NCI-H460 (cell line): ENCODE measurements at regions not wholly inside any gene's neighbourhood (a gene's known extent, or its start where the extent isn't known, plus 50 kb on each side); places are given as distances from the start of the nearest gene placed in this dataset.

Experiments
- DNase-seq: peaks from one replicate; pipeline ENCODE4 v3.0.0-alpha.2; 2016; ENCODE audit warnings: low read depth; ENCODE audit errors: extremely low read depth

DNA sequence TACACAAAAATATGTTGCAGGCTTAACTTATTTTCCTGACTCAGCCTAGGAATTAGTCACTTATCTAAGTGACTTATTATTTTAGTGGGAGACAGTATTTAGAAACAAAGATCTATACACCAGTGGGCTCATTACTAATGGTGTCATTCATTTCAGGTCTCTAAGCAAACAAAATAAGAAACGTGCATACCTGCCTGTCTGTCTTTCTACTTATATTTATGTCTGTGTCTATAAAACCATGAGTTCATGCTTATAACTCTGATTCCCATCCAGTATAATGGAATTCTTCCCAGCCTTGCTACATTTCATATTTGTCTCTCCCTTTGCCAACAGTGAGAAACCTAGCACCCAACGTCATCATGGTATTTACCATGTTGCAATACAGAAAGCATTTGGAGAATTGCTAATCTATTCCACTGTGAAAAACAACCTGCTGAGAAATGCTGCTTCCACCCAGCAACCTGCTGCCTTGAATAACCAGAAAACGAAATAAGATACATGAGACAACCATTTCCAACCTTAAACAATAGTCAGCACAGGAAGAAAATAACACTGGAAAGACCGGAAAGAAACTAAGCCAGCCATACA lies 501.0 kb downstream of the GLRX3 start:
- DNase-seq, result no peak

DNA sequence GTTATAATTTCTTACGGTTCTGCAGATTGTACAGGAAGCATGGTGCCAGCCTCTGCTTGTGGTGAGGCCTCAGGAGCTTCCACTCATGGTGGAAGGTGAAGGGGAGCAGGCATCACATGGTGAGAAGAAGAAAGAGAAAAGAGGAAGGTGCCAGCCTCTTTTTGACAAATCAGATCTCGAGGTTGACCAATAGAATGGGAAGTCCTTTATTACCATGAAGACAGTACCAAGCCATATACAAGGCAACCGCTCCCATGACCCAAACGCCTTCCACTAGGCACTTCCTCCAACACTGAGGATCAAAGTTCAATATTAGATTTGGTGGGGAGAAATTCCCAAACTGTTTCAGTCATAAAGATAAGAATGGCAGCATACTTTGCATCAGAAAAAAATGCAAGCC lies 502.8 kb downstream of the GLRX3 start:
- no peak for DNase-seq

DNA sequence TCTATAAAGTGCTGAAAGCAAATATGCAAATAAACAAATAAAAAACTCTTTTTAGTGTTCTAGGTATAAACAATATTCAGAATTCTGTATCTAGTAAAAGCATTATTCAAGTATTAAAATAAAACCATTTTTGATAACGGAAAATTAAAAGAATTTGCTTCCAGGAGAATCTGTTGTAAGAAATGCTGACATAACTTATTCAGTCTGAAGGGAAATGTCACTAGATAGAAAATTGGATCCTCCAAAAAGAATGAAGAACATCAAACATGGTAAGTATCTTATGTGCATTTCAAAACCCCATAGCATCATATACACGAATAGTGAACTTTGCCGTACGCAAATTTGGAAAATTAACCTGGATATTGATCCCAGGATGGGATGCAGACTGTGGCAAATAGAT lies 506.7 kb downstream of the GLRX3 start:
- DNase-seq, result no peak

DNA sequence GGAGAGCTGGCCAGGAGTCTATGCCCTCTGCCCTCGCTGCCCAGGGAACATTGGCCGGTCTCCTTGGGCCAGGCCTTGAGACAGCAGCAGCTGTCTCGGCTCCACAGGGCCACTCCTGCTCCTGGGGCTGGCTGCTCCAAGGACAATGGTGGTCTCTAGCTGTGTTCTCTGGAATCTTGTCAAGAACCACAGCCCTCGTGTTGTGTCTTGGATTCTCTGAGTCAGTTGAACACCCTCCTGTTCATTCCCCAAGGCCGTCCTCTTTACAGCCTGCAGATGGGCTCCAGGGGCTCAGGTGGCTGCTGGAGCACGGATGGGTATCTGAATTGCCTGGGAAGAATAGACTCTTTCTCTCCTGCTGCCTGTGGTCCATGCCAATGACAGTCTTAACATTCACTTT lies 511.1 kb downstream of the GLRX3 start:
- DNase-seq, result no peak

DNA sequence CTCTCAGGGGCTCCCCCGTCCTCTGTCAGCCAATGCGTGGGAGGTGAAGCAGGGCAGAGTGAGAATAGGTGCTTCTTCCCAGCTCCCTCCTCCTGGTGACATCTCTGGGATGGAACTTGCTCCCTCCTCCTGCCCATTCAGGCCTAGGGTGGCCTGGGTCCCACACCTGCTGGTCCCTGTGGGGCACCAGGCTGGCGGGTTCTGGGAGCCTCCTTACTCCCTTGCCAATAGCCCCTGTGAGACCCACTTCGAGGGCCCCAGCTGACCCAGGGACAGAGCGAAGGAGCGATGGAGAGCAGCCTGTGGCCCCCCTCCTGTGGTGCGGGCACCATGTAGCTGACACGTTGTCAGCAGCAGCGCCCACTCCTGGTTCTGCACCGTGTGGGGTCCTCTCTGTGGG lies 512.6 kb downstream of the GLRX3 start:
- DNase-seq, result no peak

DNA sequence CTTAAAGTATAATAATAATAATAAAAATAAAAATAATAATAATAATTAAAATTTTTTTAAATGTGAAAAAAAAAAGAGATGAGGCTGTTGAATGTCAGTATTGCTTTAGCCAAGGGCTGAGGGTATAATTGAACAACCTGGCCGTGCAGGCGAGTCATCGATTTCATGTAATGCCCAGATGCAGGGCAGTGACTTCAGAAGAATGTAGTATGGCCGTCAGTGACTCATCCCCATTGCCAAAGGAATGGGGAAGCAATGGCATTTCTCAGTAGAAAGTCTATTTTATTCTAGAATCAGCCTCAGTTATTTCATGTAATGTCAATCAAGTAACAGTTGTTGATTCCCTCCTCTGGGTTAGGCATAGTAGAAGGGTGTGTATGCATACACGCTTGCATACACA lies 516.4 kb downstream of the GLRX3 start:
- DNase-seq, result no peak

DNA sequence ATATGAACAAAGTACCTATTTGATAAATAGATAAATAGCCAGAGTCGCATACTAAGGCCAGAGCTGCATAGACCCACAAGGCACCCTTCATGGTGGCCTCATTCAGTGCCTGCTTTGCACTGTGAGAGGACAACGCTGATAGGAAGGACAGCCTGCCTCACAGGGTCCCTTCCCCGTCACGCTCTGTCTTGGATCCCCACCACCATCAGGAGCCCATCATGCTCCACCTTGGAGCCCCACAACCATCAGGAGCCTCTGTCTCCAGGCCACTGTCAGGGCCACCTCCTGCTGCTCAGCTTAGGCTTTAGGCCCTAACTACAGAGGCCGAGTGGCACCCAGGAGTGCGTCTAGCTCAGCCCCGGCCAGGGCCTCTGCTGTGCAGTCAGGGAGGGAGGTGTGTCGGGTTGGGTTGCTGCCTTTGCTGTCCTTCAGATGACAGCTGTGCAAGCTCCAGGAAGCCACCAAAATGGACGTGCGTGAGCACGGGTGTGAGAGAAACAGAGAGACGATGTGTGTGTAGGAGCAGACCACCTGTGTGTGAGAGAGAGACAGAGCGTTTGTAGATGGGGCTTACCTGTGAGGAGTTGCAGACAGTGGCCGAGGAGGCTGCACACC lies 516.9 kb downstream of the GLRX3 start:
- DNase-seq, result no peak

DNA sequence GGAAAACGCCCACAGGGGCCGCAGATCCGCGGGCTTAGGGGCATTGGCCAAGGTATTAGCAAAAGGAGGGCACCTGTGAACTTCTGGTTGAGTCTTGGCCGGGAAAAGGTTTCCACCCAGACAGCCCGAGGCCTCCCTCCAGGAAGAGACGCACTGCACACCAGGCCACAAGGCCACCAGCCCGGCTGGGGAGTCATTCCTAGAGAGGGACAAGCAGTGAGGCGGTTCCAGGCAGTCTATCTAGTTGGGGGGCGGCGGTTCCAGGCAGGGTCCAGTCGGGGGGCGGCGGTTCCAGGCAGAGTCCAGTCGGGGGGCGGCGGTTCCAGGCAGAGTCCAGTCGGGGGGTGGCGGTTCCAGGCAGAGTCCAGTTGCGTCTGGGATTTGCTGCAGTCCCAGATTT lies 518.5 kb downstream of the GLRX3 start:
- DNase-seq, result no peak

DNA sequence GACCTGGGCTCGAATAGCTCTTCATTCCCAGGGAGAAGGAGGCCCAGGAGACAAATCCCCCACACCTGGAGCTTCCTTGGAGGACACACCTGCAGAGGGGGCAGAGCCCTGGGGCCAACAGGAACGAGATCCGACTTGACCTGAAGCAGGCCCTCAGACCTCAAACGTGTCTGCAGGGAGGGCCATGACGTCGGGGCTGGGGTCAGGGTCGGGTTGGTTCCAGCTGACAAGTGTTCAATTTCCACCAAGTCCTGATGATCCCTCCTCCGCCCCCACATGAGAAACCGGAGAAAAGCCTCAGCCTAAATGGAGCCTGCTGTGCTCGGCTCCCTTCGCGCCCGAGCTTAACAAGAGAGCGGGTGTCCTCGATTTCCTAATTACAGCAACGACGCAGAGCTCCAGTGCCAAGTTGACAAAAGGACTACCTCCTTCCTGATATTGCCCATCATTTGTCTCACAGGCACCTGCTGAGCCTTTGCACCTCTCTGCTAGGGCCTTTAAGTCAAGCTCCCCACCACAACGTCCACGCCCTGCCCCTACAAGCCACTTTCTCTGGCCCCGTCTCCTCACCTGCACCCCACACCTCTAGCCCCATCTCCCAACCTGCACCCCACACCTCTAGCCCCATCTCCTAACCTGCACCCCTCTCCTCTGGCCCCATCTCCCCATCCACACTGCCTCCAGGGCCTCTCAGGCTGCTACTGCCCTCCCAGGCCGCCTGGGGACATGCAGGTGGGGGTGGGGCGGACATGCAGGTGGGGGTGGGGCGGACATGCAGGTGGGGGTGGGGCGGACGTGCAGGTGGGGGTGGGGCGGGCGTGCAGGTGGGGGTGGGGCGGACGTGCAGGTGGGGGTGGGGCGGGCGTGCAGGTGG lies 519.4 kb downstream of the GLRX3 start:
- no peak for DNase-seq

DNA sequence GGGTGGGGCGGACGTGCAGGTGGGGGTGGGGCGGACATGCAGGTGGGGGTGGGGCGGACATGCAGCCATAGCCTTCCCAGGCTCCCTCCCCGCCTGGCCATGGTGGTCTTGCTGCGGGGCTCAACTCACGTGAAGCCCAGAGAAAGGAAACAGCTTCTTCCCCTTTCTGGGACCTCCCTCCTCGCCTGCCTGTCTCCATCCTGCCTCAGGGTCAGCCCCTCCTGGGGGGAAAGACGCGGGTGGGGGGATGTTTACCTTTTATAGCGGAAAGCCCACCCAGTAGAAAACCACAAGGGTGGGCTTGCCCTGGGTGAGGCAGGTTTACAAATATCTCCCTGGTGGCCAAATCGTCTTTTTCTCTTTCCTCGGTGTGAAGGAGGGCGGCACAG lies 520.0 kb downstream of the GLRX3 start:
- no peak for DNase-seq

DNA sequence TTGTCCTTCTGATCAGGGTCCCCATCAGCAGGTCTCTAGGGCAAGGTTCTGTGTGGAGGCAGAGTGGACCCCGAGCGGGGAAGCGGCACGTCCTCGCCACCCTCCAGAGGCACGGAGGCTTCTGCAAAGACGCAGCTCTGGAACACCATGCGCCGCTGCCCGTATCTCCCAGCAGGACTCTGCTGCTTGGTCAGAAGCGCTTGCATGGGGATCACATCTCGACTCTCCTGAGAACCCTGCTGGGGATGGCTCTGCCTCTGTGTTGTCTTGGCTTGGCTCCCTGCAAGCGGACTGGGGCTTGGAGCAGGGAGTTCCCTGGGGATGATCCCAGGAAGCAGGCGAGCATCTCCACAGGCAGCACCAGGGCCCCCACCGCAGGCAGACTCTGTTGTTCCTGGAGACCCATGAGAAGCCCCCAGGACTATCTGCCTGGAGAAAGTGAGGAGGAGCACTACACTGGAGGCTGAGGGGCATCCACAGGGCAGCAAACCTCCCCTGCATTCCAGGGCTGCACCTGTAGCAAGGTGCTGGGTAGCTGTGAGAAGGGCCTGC lies 520.5 kb downstream of the GLRX3 start:
- no peak for DNase-seq

DNA sequence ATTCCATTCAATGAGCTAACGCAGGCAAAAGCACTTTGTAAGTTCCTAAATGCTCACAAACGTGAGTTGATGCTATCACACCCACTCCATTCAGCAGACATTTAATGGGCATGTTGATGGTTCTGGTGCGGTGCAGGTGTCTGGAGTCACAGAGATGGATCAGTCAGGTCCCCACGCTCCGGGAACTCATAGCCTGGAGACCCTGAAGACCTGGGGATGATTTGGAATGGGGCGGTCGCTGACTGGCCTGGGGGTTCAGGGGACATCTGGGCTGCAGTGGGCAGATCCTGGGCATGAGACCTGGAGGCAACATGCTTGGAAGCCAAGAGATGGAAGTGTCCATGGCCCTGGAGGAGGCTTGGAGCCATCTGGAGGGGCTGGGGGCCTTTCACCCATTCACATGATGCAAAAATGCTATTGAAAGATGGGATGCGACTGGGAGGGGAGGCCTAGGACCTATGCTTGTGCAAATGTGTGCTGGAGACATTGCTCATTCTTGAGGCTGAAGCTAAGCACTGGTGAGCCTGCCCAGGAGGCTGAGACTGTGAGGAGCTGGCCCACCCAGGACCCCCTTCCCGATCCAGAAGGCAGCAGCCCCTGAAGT lies 522.6 kb downstream of the GLRX3 start:
- no peak for DNase-seq

DNA sequence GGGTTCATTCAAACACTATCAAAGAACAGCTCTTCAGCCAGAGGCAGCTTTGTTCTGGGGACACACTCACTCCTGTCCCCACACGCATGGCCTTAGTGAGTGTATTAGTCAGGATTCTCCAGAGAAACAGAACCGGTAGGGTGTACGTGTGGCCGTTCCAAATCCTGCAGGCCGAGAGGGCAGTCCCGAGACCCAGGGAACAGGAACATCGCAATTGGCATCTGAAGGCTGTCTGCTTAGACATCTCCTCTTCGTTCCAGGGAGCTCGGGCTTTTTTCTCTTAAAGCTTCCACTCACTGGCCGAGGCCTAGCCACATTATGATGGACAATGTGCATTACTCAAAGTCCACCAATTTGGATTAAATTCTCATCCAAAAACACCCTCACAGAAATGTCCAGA lies 523.3 kb downstream of the GLRX3 start:
- no peak for DNase-seq

DNA sequence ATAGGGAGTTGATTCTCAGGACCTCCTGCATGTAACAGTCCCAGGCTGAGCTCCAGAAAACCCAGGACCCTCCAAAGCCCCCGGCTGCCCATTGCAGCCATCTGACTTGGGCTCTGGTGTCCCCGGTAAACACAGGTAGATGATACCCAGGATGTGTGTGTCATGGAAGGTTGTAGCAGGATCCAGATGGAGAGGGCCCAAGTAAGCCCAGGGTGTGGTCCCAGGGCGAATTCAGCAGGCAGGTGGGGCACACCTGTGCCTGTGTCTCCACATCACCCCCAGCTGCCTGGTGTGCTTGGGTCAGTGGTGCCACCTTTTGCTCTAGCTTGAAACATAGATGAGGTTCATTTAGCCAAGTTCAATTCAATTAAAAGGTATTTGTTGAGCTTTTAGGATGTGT lies 524.1 kb downstream of the GLRX3 start:
- DNase-seq, result no peak

DNA sequence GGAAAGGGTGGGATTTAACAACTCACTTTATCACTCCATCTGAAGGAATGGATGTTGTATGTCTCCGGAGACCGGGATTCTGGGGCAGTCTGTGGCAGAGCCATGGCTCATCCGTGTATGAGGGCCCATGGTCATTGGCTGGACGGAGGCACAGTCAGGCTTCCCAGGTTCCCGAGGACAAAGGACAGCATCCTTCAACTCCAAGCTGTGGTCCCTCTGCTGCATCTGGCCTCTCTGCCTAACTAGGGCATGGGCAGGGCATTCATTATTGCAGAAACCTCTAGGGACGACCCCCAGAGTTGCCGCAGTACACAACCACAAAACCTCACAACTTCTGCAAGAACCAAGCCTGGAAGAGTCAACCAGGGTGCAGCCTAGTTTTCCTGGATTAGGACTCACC lies 525.2 kb downstream of the GLRX3 start:
- no peak for DNase-seq

DNA sequence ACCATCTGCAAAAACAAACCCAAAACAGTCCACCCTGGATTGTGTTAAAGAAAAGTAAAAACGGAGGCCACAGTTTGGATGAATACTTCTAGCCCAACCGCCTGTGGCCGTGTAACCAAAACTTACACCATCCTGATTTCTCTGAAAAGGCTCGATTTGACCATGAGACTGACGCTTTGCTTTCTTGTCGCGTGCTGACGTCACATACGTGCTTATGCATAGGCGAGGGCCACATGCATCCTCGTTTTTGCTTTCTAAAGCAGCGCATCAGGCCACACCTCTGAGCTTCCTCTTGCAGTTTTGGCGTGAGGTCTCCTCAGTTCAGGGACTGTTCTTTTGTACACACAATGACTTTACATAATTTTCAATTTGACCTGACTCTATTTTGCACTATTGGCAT lies 526.6 kb downstream of the GLRX3 start:
- no peak for DNase-seq

DNA sequence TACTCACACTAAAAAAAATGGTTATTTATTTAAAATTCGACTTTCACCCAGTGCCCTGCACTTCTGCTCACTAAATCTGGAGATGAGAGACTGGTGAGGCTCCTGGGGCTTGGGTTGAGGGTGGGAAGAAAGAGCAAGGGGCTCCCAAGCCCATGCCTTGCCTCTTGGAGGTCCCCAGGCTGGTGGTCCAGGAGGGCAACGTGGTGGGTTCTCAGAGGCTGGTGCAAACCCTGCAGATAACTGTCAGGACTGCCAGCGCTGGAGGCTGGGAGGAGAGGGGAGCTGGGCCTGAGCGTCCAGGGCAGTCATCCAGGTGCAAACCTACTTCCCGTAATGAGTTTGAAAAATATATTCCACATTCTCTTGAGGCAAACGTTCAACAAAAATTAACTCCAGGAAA lies 528.3 kb downstream of the GLRX3 start:
- DNase-seq, result no peak

DNA sequence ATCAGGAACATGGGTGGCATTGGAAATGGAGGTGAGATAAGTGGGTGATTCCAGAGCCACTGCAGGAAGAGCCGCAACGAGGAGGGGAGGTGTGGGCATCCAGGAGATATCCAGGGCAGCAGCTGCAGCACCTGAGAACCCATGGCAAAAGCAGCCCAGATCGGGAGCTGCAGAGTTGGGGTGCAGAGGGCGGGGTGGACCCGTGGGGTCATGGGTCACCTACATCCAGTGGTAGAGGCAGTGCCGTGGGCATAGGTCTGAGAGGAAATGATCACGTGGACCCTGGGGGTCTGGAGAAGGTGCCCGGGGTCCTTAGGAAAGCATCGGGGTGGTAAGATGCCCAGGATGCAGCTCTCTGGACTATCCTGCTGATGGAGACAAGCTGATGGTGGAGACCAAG lies 530.0 kb downstream of the GLRX3 start:
- DNase-seq, result no peak

DNA sequence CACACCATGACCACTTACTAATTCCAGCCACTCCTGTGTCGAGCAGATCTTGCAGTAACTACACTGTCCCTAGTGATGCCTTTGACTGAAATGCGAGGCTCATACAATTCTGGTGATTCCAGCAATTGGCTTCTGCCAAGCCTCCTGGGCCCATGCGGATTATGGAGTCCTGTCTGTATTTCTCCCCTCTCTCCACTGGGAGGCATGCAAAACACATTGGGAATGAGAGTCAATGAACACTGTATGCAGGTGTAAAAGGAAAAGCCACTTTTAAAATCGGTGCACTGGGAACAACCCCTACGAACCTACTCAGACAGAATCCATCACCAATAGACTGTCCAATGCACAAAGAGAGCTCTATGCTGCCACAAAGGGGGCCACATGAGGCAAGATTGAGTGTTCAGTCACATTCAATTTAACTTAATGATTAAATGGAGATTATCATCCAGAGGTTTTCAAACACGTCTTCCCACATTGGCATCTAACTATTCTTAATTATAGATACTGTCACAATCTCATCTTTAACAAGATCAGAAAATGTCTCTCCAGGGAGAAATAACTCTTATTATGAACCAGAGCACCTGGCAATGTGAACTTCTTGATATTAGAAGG lies 550.6 kb downstream of the GLRX3 start:
- DNase-seq, result no peak

DNA sequence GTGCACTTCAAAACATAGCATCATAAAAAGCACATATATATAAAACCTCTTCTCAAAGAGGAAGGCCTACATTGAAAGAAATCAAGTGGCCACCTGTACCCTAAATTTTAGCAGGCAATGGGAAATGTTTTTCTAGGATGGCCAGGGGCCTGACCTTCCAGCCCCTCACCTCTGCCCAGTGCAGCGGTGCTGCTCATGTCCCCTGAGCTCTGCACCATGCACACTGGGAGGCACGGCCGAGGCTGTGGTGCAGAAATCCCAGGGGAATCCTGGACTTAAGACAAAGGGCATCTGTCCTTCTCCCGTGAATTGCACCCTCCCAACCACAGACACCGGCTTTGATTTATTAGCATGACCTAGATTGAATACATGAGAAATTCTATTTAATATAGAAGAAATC lies 551.4 kb downstream of the GLRX3 start:
- DNase-seq, result no peak
